ENCODE measurements at regions not wholly inside any gene's neighbourhood (a gene's known extent, or its start where the extent isn't known, plus 50 kb on each side); places are given as distances from the start of the nearest gene placed in this dataset.

DNA sequence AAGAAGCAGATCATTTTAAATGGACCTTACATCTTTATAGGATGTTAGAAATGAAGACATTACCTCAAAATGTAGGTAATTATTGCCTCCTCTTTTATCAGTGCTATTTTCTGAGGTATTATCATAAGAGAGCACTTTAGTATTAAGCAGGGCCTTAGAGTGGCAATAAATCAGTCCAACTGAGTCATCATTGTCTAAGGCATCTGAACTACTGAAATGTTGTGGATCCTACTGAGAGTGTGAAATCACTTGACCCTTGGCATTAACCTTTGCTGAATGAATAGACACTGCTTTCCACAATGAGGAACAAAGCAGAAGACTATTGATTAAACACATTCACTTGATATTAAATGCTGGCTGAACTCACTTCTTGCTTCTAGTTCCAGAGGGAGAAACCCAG lies 224.6 kb upstream of the ARRDC3 start:
- H3K4me2 ChIP-seq (ENCODE audit: insufficient read depth, low read length): no peak overlapping the region
- TF ChIP-seq, protein P1, sequence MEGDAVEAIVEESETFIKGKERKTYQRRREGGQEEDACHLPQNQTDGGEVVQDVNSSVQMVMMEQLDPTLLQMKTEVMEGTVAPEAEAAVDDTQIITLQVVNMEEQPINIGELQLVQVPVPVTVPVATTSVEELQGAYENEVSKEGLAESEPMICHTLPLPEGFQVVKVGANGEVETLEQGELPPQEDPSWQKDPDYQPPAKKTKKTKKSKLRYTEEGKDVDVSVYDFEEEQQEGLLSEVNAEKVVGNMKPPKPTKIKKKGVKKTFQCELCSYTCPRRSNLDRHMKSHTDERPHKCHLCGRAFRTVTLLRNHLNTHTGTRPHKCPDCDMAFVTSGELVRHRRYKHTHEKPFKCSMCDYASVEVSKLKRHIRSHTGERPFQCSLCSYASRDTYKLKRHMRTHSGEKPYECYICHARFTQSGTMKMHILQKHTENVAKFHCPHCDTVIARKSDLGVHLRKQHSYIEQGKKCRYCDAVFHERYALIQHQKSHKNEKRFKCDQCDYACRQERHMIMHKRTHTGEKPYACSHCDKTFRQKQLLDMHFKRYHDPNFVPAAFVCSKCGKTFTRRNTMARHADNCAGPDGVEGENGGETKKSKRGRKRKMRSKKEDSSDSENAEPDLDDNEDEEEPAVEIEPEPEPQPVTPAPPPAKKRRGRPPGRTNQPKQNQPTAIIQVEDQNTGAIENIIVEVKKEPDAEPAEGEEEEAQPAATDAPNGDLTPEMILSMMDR (IDR thresholded peaks at IDR 0.05; ENCODE audit: extremely low read depth, low read depth, low read length): no peak
- no peak overlapping the region for H2AFZ ChIP-seq (ENCODE audit: low read length)
- H3K27me3 ChIP-seq (ENCODE audit: insufficient read depth, low read length): no peaks in the 10 kb centered on the region
- no peak for DNase-seq (ENCODE audit: insufficient read length, low spot score, missing footprints)
- no peaks in the 10 kb centered on the region for H3K4me1 ChIP-seq (ENCODE audit: insufficient read depth, low read length)
- H3K79me2 ChIP-seq (ENCODE audit: insufficient read depth, low read length): no peaks in the 10 kb centered on the region
- H3K9me3 ChIP-seq (ENCODE audit: low read depth, low read length): no peaks in the 10 kb centered on the region
- no peak overlapping the region for H3K27ac ChIP-seq (ENCODE audit: low read depth, low read length)
- no peaks in the 10 kb centered on the region for H4K20me1 ChIP-seq (ENCODE audit: insufficient read depth, low read length)
- no peaks in the 10 kb centered on the region for H3K36me3 ChIP-seq (ENCODE audit: insufficient read depth, low read length)
- no peak overlapping the region for H3K4me3 ChIP-seq (ENCODE audit: insufficient read depth, low read length)

GRCh38 chr5:91599863-91600262 lies 216.7 kb upstream of the ARRDC3 start:
- no peaks in the 10 kb centered on the region for H3K9me3 ChIP-seq (ENCODE audit: low read depth, low read length)
- H3K79me2 ChIP-seq (ENCODE audit: insufficient read depth, low read length): no peaks in the 10 kb centered on the region
- no peak for DNase-seq (ENCODE audit: insufficient read length, low spot score, missing footprints)
- no peak overlapping the region for H2AFZ ChIP-seq (ENCODE audit: low read length)
- H3K4me2 ChIP-seq (ENCODE audit: insufficient read depth, low read length): no peak overlapping the region
- H3K4me3 ChIP-seq (ENCODE audit: insufficient read depth, low read length): no peak overlapping the region
- no peaks in the 10 kb centered on the region for H4K20me1 ChIP-seq (ENCODE audit: insufficient read depth, low read length)
- no peak overlapping the region for H3K27ac ChIP-seq (ENCODE audit: low read depth, low read length)
- H3K36me3 ChIP-seq (ENCODE audit: insufficient read depth, low read length): no peaks in the 10 kb centered on the region
- no peaks in the 10 kb centered on the region for H3K27me3 ChIP-seq (ENCODE audit: insufficient read depth, low read length)
- TF ChIP-seq, protein P1 (IDR thresholded peaks at IDR 0.05; ENCODE audit: extremely low read depth, low read depth, low read length): no peak
- no peaks in the 10 kb centered on the region for H3K4me1 ChIP-seq (ENCODE audit: insufficient read depth, low read length)

DNA sequence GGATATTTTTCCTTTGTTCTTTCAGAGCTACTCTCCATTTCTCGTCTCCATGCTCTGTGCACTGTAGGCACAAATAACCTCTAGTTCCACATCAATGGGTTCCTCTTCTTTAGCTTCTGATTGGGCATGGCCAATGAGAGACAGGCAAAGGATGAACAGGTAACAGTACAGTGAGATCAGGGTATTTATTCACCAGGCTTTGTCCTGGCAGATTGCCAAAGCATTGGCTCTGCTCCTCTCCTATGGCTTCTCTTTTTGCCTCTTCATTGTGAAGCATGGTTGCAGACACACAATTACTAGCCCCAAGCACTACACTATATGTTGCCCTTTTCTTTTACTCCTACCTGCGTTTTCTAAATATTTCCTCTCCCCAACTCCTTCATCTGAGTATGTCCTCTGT lies 215.1 kb upstream of the ARRDC3 start:
- Histone ChIP-seq H3K4me2 (ENCODE audit: insufficient read depth, low read length) (no peak overlapping the region), H3K79me2 (ENCODE audit: insufficient read depth, low read length) (no peaks in the 10 kb centered on the region), H3K27me3 (ENCODE audit: insufficient read depth, low read length) (no peaks in the 10 kb centered on the region), H3K4me3 (ENCODE audit: insufficient read depth, low read length) (no peak overlapping the region), H3K9me3 (ENCODE audit: low read depth, low read length) (no peaks in the 10 kb centered on the region), H4K20me1 (ENCODE audit: insufficient read depth, low read length) (no peaks in the 10 kb centered on the region), H3K27ac (ENCODE audit: low read depth, low read length) (no peak overlapping the region), H2AFZ (ENCODE audit: low read length) (no peak overlapping the region), H3K36me3 (ENCODE audit: insufficient read depth, low read length) (no peaks in the 10 kb centered on the region), H3K4me1 (ENCODE audit: insufficient read depth, low read length) (no peaks in the 10 kb centered on the region)
- no peak for DNase-seq (ENCODE audit: insufficient read length, low spot score, missing footprints)
- TF ChIP-seq, protein P1 (IDR thresholded peaks at IDR 0.05; ENCODE audit: extremely low read depth, low read depth, low read length): no peak

DNA sequence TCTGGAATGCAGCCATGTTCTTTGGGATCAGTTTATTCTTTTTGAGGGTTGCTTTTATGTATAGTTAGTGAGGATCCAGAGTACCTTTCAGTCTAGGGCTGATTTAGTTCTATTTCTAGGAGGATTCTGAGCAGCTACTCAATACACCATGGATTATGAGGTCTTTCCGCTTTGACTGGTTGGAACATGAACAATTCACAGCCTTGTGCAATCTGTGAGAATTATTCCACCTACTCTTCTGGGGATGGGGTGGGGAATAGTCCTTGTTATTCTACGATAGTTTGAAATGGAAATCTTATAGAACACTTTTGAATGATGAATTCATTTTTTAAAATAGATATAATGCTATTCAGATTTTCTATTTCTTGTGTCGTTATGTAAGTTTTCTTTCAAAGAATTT lies 212.3 kb upstream of the ARRDC3 start:
- no peaks in the 10 kb centered on the region for H3K79me2 ChIP-seq (ENCODE audit: insufficient read depth, low read length)
- no peak for DNase-seq (ENCODE audit: insufficient read length, low spot score, missing footprints)

More for the DNA sequence above, 212.3 kb upstream of the ARRDC3 start:
- Histone ChIP-seq H3K9me3 (ENCODE audit: low read depth, low read length) (no peaks in the 10 kb centered on the region), H3K27ac (ENCODE audit: low read depth, low read length) (no peak overlapping the region), H3K4me2 (ENCODE audit: insufficient read depth, low read length) (no peak overlapping the region), H4K20me1 (ENCODE audit: insufficient read depth, low read length) (no peaks in the 10 kb centered on the region), H3K36me3 (ENCODE audit: insufficient read depth, low read length) (no peaks in the 10 kb centered on the region), H3K4me1 (ENCODE audit: insufficient read depth, low read length) (no peaks in the 10 kb centered on the region), H2AFZ (ENCODE audit: low read length) (no peak overlapping the region), H3K27me3 (ENCODE audit: insufficient read depth, low read length) (no peaks in the 10 kb centered on the region), H3K4me3 (ENCODE audit: insufficient read depth, low read length) (no peak overlapping the region)
- TF ChIP-seq, protein P1 (IDR thresholded peaks at IDR 0.05; ENCODE audit: extremely low read depth, low read depth, low read length): no peak
